ENCODE measurements at regions not wholly inside any gene's neighbourhood (a gene's known extent, or its start where the extent isn't known, plus 50 kb on each side); places are given as distances from the start of the nearest gene placed in this dataset.

DNA sequence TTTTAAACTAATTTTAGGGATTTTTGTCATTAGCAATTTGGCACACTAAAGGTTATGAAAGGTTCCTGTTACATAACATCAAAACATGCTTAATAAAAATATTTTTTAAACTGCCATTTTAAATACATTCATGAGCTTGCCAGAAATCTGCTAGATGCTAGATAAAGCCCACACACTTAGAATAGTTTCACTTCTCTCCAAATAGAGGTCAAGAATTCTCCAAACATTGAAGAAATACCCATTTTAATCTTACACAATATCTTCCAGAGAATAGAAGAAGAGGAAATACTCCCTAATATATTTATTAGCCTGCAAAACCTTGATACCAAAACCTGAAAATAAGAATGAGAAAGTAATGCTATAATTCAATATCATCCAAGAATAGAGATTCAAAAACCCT is 247.5 kb downstream of the PTH2R start:
- TF ChIP-seq, protein P1, sequence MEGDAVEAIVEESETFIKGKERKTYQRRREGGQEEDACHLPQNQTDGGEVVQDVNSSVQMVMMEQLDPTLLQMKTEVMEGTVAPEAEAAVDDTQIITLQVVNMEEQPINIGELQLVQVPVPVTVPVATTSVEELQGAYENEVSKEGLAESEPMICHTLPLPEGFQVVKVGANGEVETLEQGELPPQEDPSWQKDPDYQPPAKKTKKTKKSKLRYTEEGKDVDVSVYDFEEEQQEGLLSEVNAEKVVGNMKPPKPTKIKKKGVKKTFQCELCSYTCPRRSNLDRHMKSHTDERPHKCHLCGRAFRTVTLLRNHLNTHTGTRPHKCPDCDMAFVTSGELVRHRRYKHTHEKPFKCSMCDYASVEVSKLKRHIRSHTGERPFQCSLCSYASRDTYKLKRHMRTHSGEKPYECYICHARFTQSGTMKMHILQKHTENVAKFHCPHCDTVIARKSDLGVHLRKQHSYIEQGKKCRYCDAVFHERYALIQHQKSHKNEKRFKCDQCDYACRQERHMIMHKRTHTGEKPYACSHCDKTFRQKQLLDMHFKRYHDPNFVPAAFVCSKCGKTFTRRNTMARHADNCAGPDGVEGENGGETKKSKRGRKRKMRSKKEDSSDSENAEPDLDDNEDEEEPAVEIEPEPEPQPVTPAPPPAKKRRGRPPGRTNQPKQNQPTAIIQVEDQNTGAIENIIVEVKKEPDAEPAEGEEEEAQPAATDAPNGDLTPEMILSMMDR (IDR thresholded peaks at IDR 0.05) = no peak
- no peak for TF ChIP-seq POLR2A (IDR thresholded peaks at IDR 0.05)
